Endothelial cell of umbilical vein (primary cell): ENCODE measurements at regions not wholly inside any gene's neighbourhood (a gene's known extent, or its start where the extent isn't known, plus 50 kb on each side); places are given as distances from the start of the nearest gene placed in this dataset.

Source experiments
- BruUV-seq: library from RNA; stranded (reverse); fragments of 400-500 nt; replicated peaks from 2 replicates; lab custom pipeline; 2021; lab: Mats Ljungman, UMichigan
- CTCF ChIA-PET: fragments of 300-600, 350-600 bp; sonication (Branson Sonifier 250); formaldehyde crosslinking; loops from one replicate; lab custom pipeline; 2021; ENCODE audit warnings: antibody characterized with exemption, inconsistent platforms; lab: Charles Lee
- POLR2A ChIA-PET: fragments of 300-600, 350-600 bp; sonication (Branson Sonifier 250); formaldehyde crosslinking; loops from one replicate; lab custom pipeline; 2021; ENCODE audit warnings: antibody characterized with exemption, inconsistent platforms; lab: Charles Lee
- DNase-seq: peaks from one replicate; pipeline ENCODE4 v3.0.0-alpha.2; 2011; ENCODE audit warnings: low read depth, low spot score
- FAIRE-seq: peaks from 2 replicates; lab custom pipeline; 2011; peaks lifted over from hg19 to GRCh38; lab: Jason Lieb, UNC
- H2AFZ ChIP-seq: 2 replicates; pipeline ENCODE4 v1.6.0; 2012; ENCODE audit warnings: low read depth, low read length, control low read depth, inconsistent platforms
- H3K27ac ChIP-seq: 2 replicates; pipeline ENCODE4 v1.5.1; 2011; ENCODE audit warnings: low read depth, mild to moderate bottlenecking, control low read depth, low read length, moderate library complexity; ENCODE audit not compliant: insufficient read depth
- H3K27me3 ChIP-seq, 2 experiments: 2 replicates each; pipeline versions ENCODE4 v1.6.0 to v1.6.1; 2011; ENCODE audit warnings: low read length in 2 of 2, mixed read lengths in 1 of 2; ENCODE audit not compliant: control insufficient read depth in 2 of 2, insufficient read depth in 2 of 2
- H3K36me3 ChIP-seq, 2 experiments: 2 replicates in 1 of 2; 3 replicates in 1 of 2; pipeline ENCODE4 v1.5.1; 2011; ENCODE audit warnings: low read length in 2 of 2, mild to moderate bottlenecking in 1 of 2, moderate library complexity in 1 of 2; ENCODE audit not compliant: control insufficient read depth in 2 of 2, insufficient read depth in 2 of 2; ENCODE audit errors: extremely low read depth in 1 of 2
- H3K4me1 ChIP-seq: 3 replicates; pipeline ENCODE4 v1.5.1; 2011; ENCODE audit warnings: mild to moderate bottlenecking, low read length; ENCODE audit not compliant: control insufficient read depth, insufficient read depth; ENCODE audit errors: extremely low read depth
- H3K4me2 ChIP-seq: 2 replicates; pipeline ENCODE4 v1.6.1; 2011; ENCODE audit warnings: low read length, control low read depth, mixed read lengths; ENCODE audit not compliant: insufficient read depth
- H3K4me3 ChIP-seq, 3 experiments: fragments of 200-600 bp in 1 of 3; sonication (generic), shearing (Covaris generic) in 1 of 3; replicated peaks in 1 of 3; 2 replicates each; pipeline ENCODE4 v1.5.1; 2011 to 2016; ENCODE audit warnings: control low read depth in 3 of 3, low read length in 3 of 3, mild to moderate bottlenecking in 2 of 3, inconsistent platforms in 1 of 3, low read depth in 1 of 3, moderate library complexity in 1 of 3; ENCODE audit not compliant: insufficient read depth in 1 of 3
- H3K79me2 ChIP-seq: 2 replicates; pipeline ENCODE4 v1.6.0; 2012; ENCODE audit warnings: low read length, inconsistent platforms; ENCODE audit not compliant: control insufficient read depth, insufficient read depth
- H3K9ac ChIP-seq: replicated peaks from 2 replicates; pipeline ENCODE3; 2011; ENCODE audit warnings: low read length, control low read depth; ENCODE audit not compliant: insufficient read depth; ENCODE audit errors: extremely low read depth
- H3K9me1 ChIP-seq: replicated peaks from 3 replicates; pipeline ENCODE4 v1.6.0; 2011; ENCODE audit warnings: mild to moderate bottlenecking, low read length; ENCODE audit not compliant: control insufficient read depth, insufficient read depth; ENCODE audit errors: extremely low read depth
- H3K9me3 ChIP-seq: replicated peaks from 2 replicates; pipeline ENCODE4 v1.5.1; 2012; ENCODE audit warnings: low read length, inconsistent platforms; ENCODE audit not compliant: control insufficient read depth, insufficient read depth
- H4K20me1 ChIP-seq: replicated peaks from 2 replicates; pipeline ENCODE3; 2011; ENCODE audit warnings: mild to moderate bottlenecking, low read length; ENCODE audit not compliant: control insufficient read depth, insufficient read depth; ENCODE audit errors: extremely low read depth
- CTCF ChIP-seq, 2 donors: IDR thresholded peaks; 1 replicate in 1 of 2; 2 replicates in 1 of 2; pipeline ENCODE4 v1.5.1; 2011; ENCODE audit warnings: low read length in 2 of 2, mild to moderate bottlenecking in 2 of 2, moderate library complexity in 2 of 2, control low read depth in 1 of 2, inconsistent platforms in 1 of 2, low read depth in 1 of 2; ENCODE audit not compliant: insufficient read depth in 1 of 2; ENCODE audit errors: extremely low read depth in 1 of 2
- EZH2 ChIP-seq: IDR thresholded peaks from 2 replicates; pipeline ENCODE4 v1.6.1; 2012; ENCODE audit warnings: borderline replicate concordance, low read depth, mild to moderate bottlenecking, moderate library complexity, low read length, inconsistent platforms; ENCODE audit not compliant: severe bottlenecking
- FOS ChIP-seq: IDR thresholded peaks from 2 replicates; pipeline ENCODE4 v1.6.1; 2011; ENCODE audit warnings: mild to moderate bottlenecking, low read length, moderate library complexity, borderline replicate concordance; ENCODE audit not compliant: insufficient read depth
- GATA2 ChIP-seq: IDR thresholded peaks from 2 replicates; pipeline ENCODE4 v1.7.0; 2011; ENCODE audit warnings: low read depth, mild to moderate bottlenecking, moderate library complexity, mixed read lengths, low read length; ENCODE audit not compliant: insufficient read length, insufficient read depth
- MAX ChIP-seq: IDR thresholded peaks from 2 replicates; pipeline ENCODE4 v1.6.1; 2011; ENCODE audit not compliant: insufficient read depth, insufficient read length
- MYC ChIP-seq: IDR thresholded peaks from one replicate; pipeline ENCODE4 v1.6.1; 2011; ENCODE audit warnings: mild to moderate bottlenecking, low read depth, low read length
- POLR2A ChIP-seq: IDR thresholded peaks from 2 replicates; pipeline ENCODE4 v1.6.1; 2012; ENCODE audit warnings: low read depth, mild to moderate bottlenecking, control low read depth, low read length
- POLR2AphosphoS5 ChIP-seq: IDR thresholded peaks from 2 replicates; pipeline ENCODE4 v1.6.1; 2012; ENCODE audit warnings: low read depth, mild to moderate bottlenecking, control low read depth, low read length, moderate library complexity; ENCODE audit not compliant: insufficient read depth
- dilution Hi-C: fragments of 300-500 bp; cut with MboI; formaldehyde crosslinking; loops from one replicate; pipeline ENCODE4 v1.15.0; 2019; ENCODE audit warnings: low sequenced_read_pairs; ENCODE audit not compliant: extremely low pct_ligation_motif_present
- intact Hi-C: fragments of 100-400 bp; cut with micrococcal nuclease; formaldehyde crosslinking; loops from one replicate; pipeline ENCODE4 v1.10.0; 2022

GRCh38 chr7:41470081-41470480 lies 232.8 kb downstream of the INHBA start:
- no peak for FAIRE-seq
- CTCF ChIA-PET: no interaction called here
- no peaks in the 10 kb centered on the region for H3K79me2 ChIP-seq

GRCh38 chr7:41467596-41467995 lies 235.3 kb downstream of the INHBA start:
- POLR2A ChIA-PET: no interaction called here
- dilution Hi-C loops (no loop called here), intact Hi-C loops (no loop called here)
- H3K9me1 ChIP-seq: no peaks in the 10 kb centered on the region
- H3K9me3 ChIP-seq: no peaks in the 10 kb centered on the region
- H3K27me3 ChIP-seq: no peaks in the 10 kb centered on the region
- FAIRE-seq (no peak), DNase-seq (no peak)
- no peak overlapping the region for H3K4me2 ChIP-seq
- H3K79me2 ChIP-seq: no peaks in the 10 kb centered on the region
- H4K20me1 ChIP-seq: no peaks in the 10 kb centered on the region
- no peaks in the 10 kb centered on the region for H3K4me1 ChIP-seq
- H3K36me3 ChIP-seq: no peaks in the 10 kb centered on the region
- no peak overlapping the region for H3K9ac ChIP-seq
- no peak overlapping the region for H3K27ac ChIP-seq
- no peak overlapping the region for H2AFZ ChIP-seq
- TF ChIP-seq CTCF (IDR thresholded peaks at IDR 0.05; ENCODE audit: extremely low read depth in 1 of 2, insufficient read depth in 1 of 2, low read depth in 1 of 2, low read length in 2 of 2) (no peak), EZH2 (no peak), POLR2AphosphoS5 (no peak), FOS (no peak), POLR2A (no peak), GATA2 (no peak), MAX (no peak), MYC (no peak)
- CTCF ChIA-PET: no interaction called here
- BruUV-seq: no TSS peak
- no peak overlapping the region for H3K4me3 ChIP-seq

More at GRCh38 chr7:41470081-41470480, 232.8 kb downstream of the INHBA start:
- TF ChIP-seq FOS (no peak), MYC (no peak), EZH2 (no peak), GATA2 (no peak)
- dilution Hi-C loops (no loop called here), intact Hi-C loops (no loop called here)
- Histone ChIP-seq H3K9me1 (no peaks in the 10 kb centered on the region), H3K9me3 (no peaks in the 10 kb centered on the region), H2AFZ (no peak overlapping the region), H3K36me3 (no peaks in the 10 kb centered on the region), H3K4me1 (no peaks in the 10 kb centered on the region), H3K27ac (no peak overlapping the region), H3K4me3 (no peak overlapping the region), H3K4me2 (no peak overlapping the region), H4K20me1 (no peaks in the 10 kb centered on the region), H3K9ac (no peak overlapping the region), H3K27me3 (no peaks in the 10 kb centered on the region)
- POLR2A ChIA-PET: no interaction called here
- no TSS peak for BruUV-seq
- DNase-seq: no peak
